ENCODE measurements at regions not wholly inside any gene's neighbourhood (a gene's known extent, or its start where the extent isn't known, plus 50 kb on each side); places are given as distances from the start of the nearest gene placed in this dataset.

GRCh38 chr7:54186336-54186735, 355.8 kb upstream of the VSTM2A start (continued):
- TF ChIP-seq THAP9 (CRISPR knock-in tag; IDR thresholded peaks at IDR 0.05; ENCODE audit: borderline replicate concordance) (no peak), ZNF281 (CRISPR knock-in tag; IDR thresholded peaks at IDR 0.05; ENCODE audit: borderline replicate concordance) (no peak), DMTF1 (CRISPR knock-in tag; IDR thresholded peaks at IDR 0.05) (no peak), ZBTB7B (CRISPR knock-in tag; IDR thresholded peaks at IDR 0.05) (no peak), TEAD2 (CRISPR knock-in tag; IDR thresholded peaks at IDR 0.05) (no peak), ZNF362 (CRISPR knock-in tag; IDR thresholded peaks at IDR 0.05; ENCODE audit: borderline replicate concordance) (no peak), SIN3A (IDR thresholded peaks at IDR 0.05; ENCODE audit: borderline replicate concordance, low read depth, low read length) (no peak), TAF1 (CRISPR knock-in tag; IDR thresholded peaks at IDR 0.05) (no peak), TFDP2 (CRISPR knock-in tag; IDR thresholded peaks at IDR 0.05) (no peak), ETV5 (CRISPR knock-in tag; IDR thresholded peaks at IDR 0.05; ENCODE audit: borderline replicate concordance) (no peak)
